GM23338 (cell line): ENCODE measurements at regions not wholly inside any gene's neighbourhood (a gene's known extent, or its start where the extent isn't known, plus 50 kb on each side); places are given as distances from the start of the nearest gene placed in this dataset.

Experiments used
- CREB1 ChIP-seq: fragments of 250-450 bp; sonication (Bioruptor Pico); IDR thresholded peaks from 2 replicates; pipeline ENCODE4 v1.5.0; 2020; ENCODE audit warnings: low read depth, mild to moderate bottlenecking, moderate library complexity
- EZH2 ChIP-seq: fragments of 200-600 bp; sonication (generic); IDR thresholded peaks from one replicate; pipeline ENCODE4 v1.8.0; 2017; ENCODE audit warnings: antibody characterized with exemption, mild to moderate bottlenecking, low read depth; ENCODE audit not compliant: unreplicated experiment
- EZH2phosphoT487 ChIP-seq: fragments of 200-600 bp; sonication (generic); IDR thresholded peaks from one replicate; pipeline ENCODE4 v1.8.1; 2018; ENCODE audit warnings: antibody characterized with exemption; ENCODE audit not compliant: unreplicated experiment
- JUNB ChIP-seq: IDR thresholded peaks from one replicate; pipeline ENCODE4 v1.6.1; 2016; ENCODE audit warnings: antibody characterized with exemption; ENCODE audit not compliant: unreplicated experiment
- NANOG ChIP-seq: IDR thresholded peaks from 2 replicates; pipeline ENCODE4 v1.6.1; 2016; ENCODE audit warnings: antibody characterized with exemption, borderline replicate concordance
- POLR2AphosphoS5 ChIP-seq: IDR thresholded peaks from 2 replicates; pipeline ENCODE4 v1.6.1; 2016; ENCODE audit warnings: antibody characterized with exemption, low read depth
- ZNF114 ChIP-seq: fragments of 250-450 bp; sonication (Bioruptor Pico); IDR thresholded peaks from 2 replicates; pipeline ENCODE4 v1.5.0; 2020; ENCODE audit warnings: mild to moderate bottlenecking, moderate library complexity
- ZNF331 ChIP-seq: fragments of 250-450 bp; sonication (Bioruptor Pico); IDR thresholded peaks from 2 replicates; pipeline ENCODE4 v1.5.0; 2020; ENCODE audit warnings: low read depth, mild to moderate bottlenecking, moderate library complexity
- ZNF462 ChIP-seq: fragments of 250-450 bp; sonication (Bioruptor Pico); IDR thresholded peaks from 2 replicates; pipeline ENCODE4 v1.5.0; 2020; ENCODE audit warnings: mild to moderate bottlenecking, moderate library complexity
- TF ChIP-seq, protein P1 (sequence below), 2 experiments: fragments of 200-600 bp in 1 of 2; sonication (generic) in 1 of 2; conservative IDR thresholded peaks; 2 replicates each; pipeline versions ENCODE4 v1.5.1 to v1.6.1; 2016 to 2017; ENCODE audit warnings: antibody characterized with exemption in 2 of 2, low read depth in 2 of 2, mild to moderate bottlenecking in 2 of 2, moderate library complexity in 1 of 2

DNA sequence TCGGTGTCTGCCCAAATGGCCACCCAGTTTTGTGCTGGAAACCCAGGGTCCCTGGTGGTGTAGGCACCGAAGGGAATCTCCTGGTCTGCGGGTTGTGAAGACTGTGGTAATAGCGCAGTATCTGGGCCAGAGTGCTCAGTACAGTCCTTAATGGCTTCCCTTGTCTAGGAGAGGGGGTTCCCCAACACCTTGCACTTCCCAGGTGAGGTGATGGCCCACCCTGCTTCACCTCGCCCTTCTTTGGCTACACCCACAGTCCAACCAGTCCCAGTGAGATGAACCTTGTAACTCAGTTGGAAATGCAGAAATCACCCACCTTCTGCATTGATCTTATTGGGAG is 402.4 kb downstream of the SRGAP2C start (continued):
- TF ChIP-seq ZNF462 (CRISPR knock-in tag) (no peak), POLR2AphosphoS5 (no peak), EZH2 (no peak), CREB1 (no peak), EZH2phosphoT487 (no peak), ZNF331 (CRISPR knock-in tag) (no peak), NANOG (no peak), JUNB (no peak), ZNF114 (CRISPR knock-in tag) (no peak)
- TF ChIP-seq, protein P1, sequence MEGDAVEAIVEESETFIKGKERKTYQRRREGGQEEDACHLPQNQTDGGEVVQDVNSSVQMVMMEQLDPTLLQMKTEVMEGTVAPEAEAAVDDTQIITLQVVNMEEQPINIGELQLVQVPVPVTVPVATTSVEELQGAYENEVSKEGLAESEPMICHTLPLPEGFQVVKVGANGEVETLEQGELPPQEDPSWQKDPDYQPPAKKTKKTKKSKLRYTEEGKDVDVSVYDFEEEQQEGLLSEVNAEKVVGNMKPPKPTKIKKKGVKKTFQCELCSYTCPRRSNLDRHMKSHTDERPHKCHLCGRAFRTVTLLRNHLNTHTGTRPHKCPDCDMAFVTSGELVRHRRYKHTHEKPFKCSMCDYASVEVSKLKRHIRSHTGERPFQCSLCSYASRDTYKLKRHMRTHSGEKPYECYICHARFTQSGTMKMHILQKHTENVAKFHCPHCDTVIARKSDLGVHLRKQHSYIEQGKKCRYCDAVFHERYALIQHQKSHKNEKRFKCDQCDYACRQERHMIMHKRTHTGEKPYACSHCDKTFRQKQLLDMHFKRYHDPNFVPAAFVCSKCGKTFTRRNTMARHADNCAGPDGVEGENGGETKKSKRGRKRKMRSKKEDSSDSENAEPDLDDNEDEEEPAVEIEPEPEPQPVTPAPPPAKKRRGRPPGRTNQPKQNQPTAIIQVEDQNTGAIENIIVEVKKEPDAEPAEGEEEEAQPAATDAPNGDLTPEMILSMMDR (conservative IDR thresholded peaks at IDR 0.05; ENCODE audit: low read depth in 2 of 2) = no peak
